SH-SY5Y (cell line): ENCODE measurements at regions not wholly inside any gene's neighbourhood (a gene's known extent, or its start where the extent isn't known, plus 50 kb on each side); places are given as distances from the start of the nearest gene placed in this dataset.

ENCODE experiments used
- GATA2 ChIP-seq: IDR thresholded peaks from 2 replicates; pipeline ENCODE4 v1.6.1; 2011; ENCODE audit warnings: mild to moderate bottlenecking, low read depth, low read length
- GATA3 ChIP-seq: IDR thresholded peaks from 2 replicates; pipeline ENCODE4 v1.6.1; 2011; ENCODE audit warnings: low read depth, mild to moderate bottlenecking, low read length, moderate library complexity

- TF ChIP-seq GATA3: no peak
- no peak for TF ChIP-seq GATA2
These were observed 137.0 kb downstream of the UBE2E3 start for GRCh38 chr2:181117206-181117925.
